Activated T-helper 17 cell treated with anti-CD3 and anti-CD28 coated beads, Interleukin-2, amount 50 U/mL, for 72 hours (primary cell): ENCODE measurements at regions not wholly inside any gene's neighbourhood (a gene's known extent, or its start where the extent isn't known, plus 50 kb on each side); places are given as distances from the start of the nearest gene placed in this dataset.
"Not testable (repeated sequence)": the region's sequence is repeated elsewhere in the genome, so short reads cannot be mapped to it uniquely, and the experiment has no call there.

Experiments used
- ATAC-seq: fragments of 150-1000 bp; cut with Tn5 transposase; replicated peaks from 2 replicates; pipeline ENCODE4 v1.10.0; 2021; ENCODE audit warnings: mild to moderate bottlenecking, moderate library complexity
- H3K27ac Mint-ChIP-seq: one replicate; pipeline ENCODE4 v1.8.0; 2022; ENCODE audit warnings: mixed read lengths
- H3K27me3 Mint-ChIP-seq: one replicate; pipeline ENCODE4 v1.8.0; 2022; ENCODE audit warnings: mixed read lengths
- H3K36me3 Mint-ChIP-seq: one replicate; pipeline ENCODE4 v1.8.0; 2022; ENCODE audit warnings: low read depth, mild to moderate bottlenecking, mixed read lengths
- H3K4me1 Mint-ChIP-seq: one replicate; pipeline ENCODE4 v1.8.0; 2022; ENCODE audit warnings: mixed read lengths
- H3K4me3 Mint-ChIP-seq: one replicate; pipeline ENCODE4 v1.8.0; 2022; ENCODE audit warnings: mild to moderate bottlenecking, mixed read lengths
- H3K9me3 Mint-ChIP-seq: one replicate; pipeline ENCODE4 v1.8.0; 2022; ENCODE audit warnings: mixed read lengths

DNA sequence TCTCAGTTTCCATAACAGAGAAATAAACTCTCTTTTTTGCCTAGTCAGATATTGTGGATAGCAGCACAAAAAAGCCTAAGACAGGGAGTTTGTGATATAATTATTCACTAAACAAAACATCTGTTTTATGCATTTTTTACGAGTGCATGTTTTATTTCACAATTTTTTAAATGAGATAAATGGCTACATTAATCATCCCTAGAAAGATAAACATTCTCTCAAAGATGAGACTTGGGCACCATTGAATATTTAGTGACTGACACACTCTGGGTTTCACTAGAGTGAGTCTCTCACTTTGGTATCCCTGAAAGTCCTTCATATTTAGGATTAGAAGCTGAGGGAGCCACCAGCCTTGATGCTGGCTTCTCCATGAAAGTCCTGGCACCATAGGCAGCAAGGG, 74.3 kb upstream of the LRCH1 start:
- Mint-ChIP-seq H3K36me3 (no peaks in the 10 kb centered on the region), H3K9me3 (peaks cover 4% of the 10 kb centered on the region), H3K4me3 (no peak overlapping the region), H3K27ac (no peak overlapping the region), H3K27me3 (peaks cover 4% of the 10 kb centered on the region), H3K4me1 (no peaks in the 10 kb centered on the region)
- no peak for ATAC-seq

DNA sequence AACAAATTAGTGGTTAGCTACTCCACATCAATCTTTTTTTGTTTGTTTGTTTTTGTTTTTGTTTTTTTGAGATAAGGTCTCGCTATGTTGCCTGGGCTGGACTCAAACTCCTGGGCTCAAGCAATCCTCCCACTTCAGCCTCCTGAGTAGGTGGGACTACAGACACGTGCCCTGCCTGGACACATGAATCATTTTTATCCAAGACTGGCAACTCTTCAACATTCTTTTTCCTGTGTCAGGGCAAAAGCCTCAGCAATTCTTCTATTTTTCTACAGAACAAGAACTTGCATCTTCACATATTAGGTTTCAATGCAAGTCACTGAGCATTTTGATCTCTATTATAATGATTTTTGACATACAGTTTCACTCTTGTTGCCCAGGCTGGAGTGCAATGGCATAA, 76.8 kb upstream of the LRCH1 start:
- no peak for ATAC-seq
- Mint-ChIP-seq H3K4me3 (no peak overlapping the region), H3K36me3 (no peaks in the 10 kb centered on the region), H3K4me1 (no peaks in the 10 kb centered on the region), H3K27me3 (peaks cover 4% of the 10 kb centered on the region), H3K27ac (no peak overlapping the region), H3K9me3 (no peaks in the 10 kb centered on the region)

GRCh38 chr13:46475541-46475991, 77.4 kb upstream of the LRCH1 start:
- Mint-ChIP-seq H3K4me1 (no peaks in the 10 kb centered on the region), H3K27me3 (peaks cover 4% of the 10 kb centered on the region), H3K27ac (no peak overlapping the region), H3K4me3 (no peak overlapping the region), H3K36me3 (no peaks in the 10 kb centered on the region), H3K9me3 (no peaks in the 10 kb centered on the region)
- no peak for ATAC-seq

GRCh38 chr13:46473806-46474205, 79.2 kb upstream of the LRCH1 start:
- H3K27ac Mint-ChIP-seq: no peak overlapping the region
- no peaks in the 10 kb centered on the region for H3K36me3 Mint-ChIP-seq
- no peaks in the 10 kb centered on the region for H3K4me1 Mint-ChIP-seq
- ATAC-seq: no peak
- no peaks in the 10 kb centered on the region for H3K9me3 Mint-ChIP-seq
- no peaks in the 10 kb centered on the region for H3K27me3 Mint-ChIP-seq
- H3K4me3 Mint-ChIP-seq: no peak overlapping the region

DNA sequence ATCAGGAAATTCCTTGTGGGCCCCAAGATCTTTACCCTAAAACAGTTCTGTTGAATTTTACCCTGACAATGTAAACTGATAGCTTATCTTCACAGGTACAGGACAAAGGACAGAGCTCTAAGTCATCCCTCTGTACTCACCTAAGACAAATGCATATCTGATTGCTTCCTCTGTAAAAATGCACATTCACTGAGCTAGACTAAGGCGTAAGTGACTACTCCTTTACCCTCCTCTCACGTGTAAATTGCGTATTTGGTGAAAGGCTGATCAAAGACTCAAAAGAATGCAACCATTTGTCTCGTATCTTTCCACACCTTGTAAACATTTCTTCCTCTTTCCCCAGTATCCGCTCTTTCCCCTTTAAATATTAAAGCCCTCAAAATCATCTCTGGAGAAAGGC, 80.6 kb upstream of the LRCH1 start:
- Mint-ChIP-seq H3K27me3 (no peaks in the 10 kb centered on the region), H3K36me3 (no peaks in the 10 kb centered on the region), H3K9me3 (no peaks in the 10 kb centered on the region), H3K27ac (no peak overlapping the region), H3K4me1 (no peaks in the 10 kb centered on the region), H3K4me3 (no peak overlapping the region)
- no peak for ATAC-seq

- H3K9me3 Mint-ChIP-seq, H3K4me1 Mint-ChIP-seq, H3K36me3 Mint-ChIP-seq, H3K4me3 Mint-ChIP-seq, H3K27ac Mint-ChIP-seq, H3K27me3 Mint-ChIP-seq, ATAC-seq: not testable (repeated sequence)
These were observed 82.6 kb upstream of the RUBCNL start for GRCh38 chr13:46469699-46470098.

DNA sequence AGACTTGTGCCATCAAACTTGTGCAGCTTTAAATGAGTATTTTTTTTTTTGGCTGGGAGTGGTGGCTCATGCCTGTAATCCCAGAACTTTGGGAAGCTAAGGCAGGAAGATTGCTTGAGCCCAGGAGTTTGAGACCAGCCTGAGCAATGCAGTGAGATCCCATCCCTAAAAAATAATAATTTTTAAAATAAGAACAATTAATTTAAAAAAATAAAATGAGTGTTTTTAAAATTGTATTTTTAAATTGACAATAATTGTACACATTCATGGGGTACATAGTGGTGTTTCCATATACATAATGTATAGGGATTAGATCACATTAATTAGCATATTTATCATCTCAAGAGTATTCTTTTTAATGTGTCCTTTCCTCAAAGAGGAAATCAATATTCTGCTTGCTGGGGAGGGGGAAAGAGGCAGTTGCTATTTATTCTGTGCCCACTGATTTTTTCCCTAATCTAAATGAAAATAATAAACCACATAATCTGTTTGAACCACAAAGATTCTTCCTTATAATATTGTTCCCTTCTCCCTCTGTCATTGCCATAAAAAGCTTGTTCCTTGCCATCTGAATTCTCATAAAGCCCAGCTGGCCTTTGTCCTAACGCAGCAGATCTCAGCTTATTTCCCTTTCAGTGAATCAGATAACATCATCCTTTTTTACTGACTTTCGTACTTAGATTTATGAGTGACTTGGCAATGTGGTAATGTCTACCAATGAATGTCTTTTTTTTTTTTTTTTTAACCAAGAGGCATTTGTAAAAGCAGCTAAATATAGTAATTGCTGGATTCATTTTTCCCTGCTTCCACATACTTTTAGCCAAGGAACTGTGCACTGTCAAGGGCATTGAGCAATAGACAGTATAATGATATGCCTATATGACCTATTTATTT, 81.8 kb upstream of the RUBCNL start:
- no peak overlapping the region for H3K27ac Mint-ChIP-seq
- no peaks in the 10 kb centered on the region for H3K4me1 Mint-ChIP-seq
- H3K36me3 Mint-ChIP-seq: no peaks in the 10 kb centered on the region
- no peak for ATAC-seq
- H3K27me3 Mint-ChIP-seq: no peaks in the 10 kb centered on the region
- H3K4me3 Mint-ChIP-seq: no peak overlapping the region
- H3K9me3 Mint-ChIP-seq: no peaks in the 10 kb centered on the region

- H3K4me3 Mint-ChIP-seq, H3K27me3 Mint-ChIP-seq, H3K27ac Mint-ChIP-seq, H3K9me3 Mint-ChIP-seq, ATAC-seq, H3K36me3 Mint-ChIP-seq, H3K4me1 Mint-ChIP-seq: not testable (repeated sequence)
These were observed 80.6 kb upstream of the RUBCNL start for GRCh38 chr13:46467694-46468093.

DNA sequence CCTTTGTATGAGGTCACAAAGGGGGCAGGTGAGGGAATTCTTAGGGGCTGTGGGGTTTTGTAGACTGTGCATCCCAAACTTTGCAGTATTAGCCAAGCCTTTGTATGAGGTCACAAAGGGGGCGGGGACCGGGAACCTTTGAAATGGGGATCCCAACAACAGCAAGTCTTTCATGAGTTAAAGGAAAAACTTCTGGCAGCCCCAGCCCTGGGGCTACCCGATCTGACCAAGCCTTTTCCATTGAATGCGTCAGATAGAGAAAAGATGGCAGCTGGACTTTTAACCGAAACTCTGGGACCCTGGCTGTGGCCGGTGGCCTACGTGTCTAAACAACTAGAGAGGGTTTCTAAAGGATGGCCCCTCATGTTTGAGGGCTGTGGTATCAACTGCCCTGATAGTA, 79.0 kb upstream of the RUBCNL start:
- H3K4me1 Mint-ChIP-seq, H3K4me3 Mint-ChIP-seq, H3K9me3 Mint-ChIP-seq, H3K27me3 Mint-ChIP-seq, ATAC-seq, H3K36me3 Mint-ChIP-seq, H3K27ac Mint-ChIP-seq: not testable (repeated sequence)

GRCh38 chr13:46463719-46464118, 76.7 kb upstream of the RUBCNL start:
- no peaks in the 10 kb centered on the region for H3K27me3 Mint-ChIP-seq
- ATAC-seq: no peak
- H3K4me3 Mint-ChIP-seq: no peak overlapping the region

DNA sequence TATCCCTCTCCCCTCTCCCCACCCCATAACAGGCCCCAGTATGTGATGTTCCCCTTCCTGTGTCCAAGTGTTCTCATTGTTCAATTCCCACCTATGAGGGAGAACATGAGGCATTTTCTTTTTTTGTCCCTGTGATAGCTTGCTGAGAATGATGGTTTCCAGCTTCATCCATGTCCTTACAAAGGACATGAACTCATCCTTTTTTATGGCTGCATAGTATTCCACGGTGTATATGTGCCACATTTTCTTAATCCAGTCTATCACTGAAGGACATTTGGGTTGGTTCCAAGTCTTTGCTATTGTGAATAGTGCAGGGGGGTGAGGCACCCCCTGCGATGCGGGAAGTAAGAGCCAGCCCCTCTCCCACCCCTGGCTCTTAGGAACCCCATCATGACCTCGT, 73.2 kb upstream of the RUBCNL start:
- not testable (repeated sequence) for H3K4me3 Mint-ChIP-seq, H3K27ac Mint-ChIP-seq, H3K36me3 Mint-ChIP-seq, H3K9me3 Mint-ChIP-seq, H3K4me1 Mint-ChIP-seq, H3K27me3 Mint-ChIP-seq, ATAC-seq

More at GRCh38 chr13:46463719-46464118, 76.7 kb upstream of the RUBCNL start:
- Mint-ChIP-seq H3K36me3 (no peaks in the 10 kb centered on the region), H3K27ac (no peak overlapping the region), H3K9me3 (no peaks in the 10 kb centered on the region), H3K4me1 (no peaks in the 10 kb centered on the region)

DNA sequence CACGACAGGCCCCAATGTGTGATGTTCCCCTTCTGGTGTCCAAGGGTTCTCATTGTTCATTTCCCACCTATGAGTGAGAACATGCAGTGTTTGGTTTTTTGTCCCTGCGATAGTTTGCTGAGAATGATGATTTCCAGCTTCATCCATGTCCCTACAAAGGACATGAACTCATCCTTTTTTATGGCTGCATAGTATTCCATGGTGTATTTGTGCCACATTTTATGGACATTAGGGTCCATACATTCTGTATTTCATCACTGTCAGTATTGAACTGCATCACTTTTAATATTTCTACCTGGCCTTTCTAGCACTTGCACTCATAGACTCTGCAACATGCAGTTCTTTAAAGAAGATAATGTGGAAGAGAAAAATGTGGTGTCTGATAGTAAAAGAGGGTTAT, 70.2 kb upstream of the RUBCNL start:
- H3K4me1 Mint-ChIP-seq, H3K9me3 Mint-ChIP-seq, H3K27me3 Mint-ChIP-seq, ATAC-seq, H3K36me3 Mint-ChIP-seq, H3K27ac Mint-ChIP-seq, H3K4me3 Mint-ChIP-seq: not testable (repeated sequence)

DNA sequence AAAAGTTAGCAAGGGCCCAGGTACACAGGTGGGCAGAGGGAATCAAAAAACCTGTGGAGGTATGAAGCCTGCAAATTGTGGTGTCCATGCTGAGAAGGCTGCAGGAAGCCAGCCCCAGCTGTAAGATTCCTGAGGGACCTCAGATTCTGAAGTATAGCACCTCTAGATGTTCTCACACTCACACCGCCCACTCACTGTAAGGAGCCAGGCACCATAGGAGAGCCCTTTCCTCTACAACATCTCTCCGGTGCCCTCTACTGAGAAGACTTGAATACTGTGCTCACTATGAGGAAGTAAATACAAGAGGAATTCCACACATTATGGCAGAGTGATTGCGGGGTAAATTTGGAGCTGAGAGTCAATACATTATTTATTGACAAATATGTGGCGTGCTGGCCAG, 68.9 kb upstream of the RUBCNL start:
- not testable (repeated sequence) for H3K36me3 Mint-ChIP-seq, H3K27ac Mint-ChIP-seq, H3K9me3 Mint-ChIP-seq, H3K27me3 Mint-ChIP-seq, H3K4me3 Mint-ChIP-seq, H3K4me1 Mint-ChIP-seq
- peak; percentile 53 for ATAC-seq

GRCh38 chr13:46451145-46451544, 64.1 kb upstream of the RUBCNL start:
- not testable (repeated sequence) for ATAC-seq, H3K4me3 Mint-ChIP-seq, H3K4me1 Mint-ChIP-seq, H3K27ac Mint-ChIP-seq, H3K36me3 Mint-ChIP-seq, H3K9me3 Mint-ChIP-seq
- H3K27me3 Mint-ChIP-seq: peaks cover 13% of the 10 kb centered on the region

DNA sequence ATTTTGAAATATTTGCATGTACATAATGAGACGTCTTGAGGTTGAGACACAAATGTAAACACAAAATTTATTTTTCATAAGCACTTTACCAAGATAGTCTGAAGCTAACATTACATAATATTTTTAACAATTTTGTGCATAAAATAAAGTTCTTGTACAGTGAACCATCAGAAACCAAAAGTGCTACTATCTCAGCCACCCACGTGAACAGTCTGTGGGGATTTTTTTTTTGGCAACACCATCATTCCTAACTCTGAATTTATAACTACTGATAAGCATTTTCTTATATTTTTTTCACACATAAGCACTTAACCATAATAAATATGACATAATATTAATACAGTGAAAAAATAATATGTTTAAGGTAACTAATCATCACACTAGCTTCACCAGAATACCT, 62.9 kb upstream of the RUBCNL start:
- H3K4me1 Mint-ChIP-seq, H3K4me3 Mint-ChIP-seq, H3K27ac Mint-ChIP-seq, H3K9me3 Mint-ChIP-seq, ATAC-seq, H3K36me3 Mint-ChIP-seq: not testable (repeated sequence)
- peaks cover 13% of the 10 kb centered on the region for H3K27me3 Mint-ChIP-seq

- not testable (repeated sequence) for H3K9me3 Mint-ChIP-seq, ATAC-seq, H3K27ac Mint-ChIP-seq, H3K4me3 Mint-ChIP-seq, H3K36me3 Mint-ChIP-seq, H3K4me1 Mint-ChIP-seq
- peaks cover 13% of the 10 kb centered on the region for H3K27me3 Mint-ChIP-seq
These were observed 61.1 kb upstream of the RUBCNL start for GRCh38 chr13:46448148-46448547.
